ENCODE measurements at regions not wholly inside any gene's neighbourhood (a gene's known extent, or its start where the extent isn't known, plus 50 kb on each side); places are given as distances from the start of the nearest gene placed in this dataset.

- Histone ChIP-seq H3K27ac (no peak overlapping the region), H3K27me3 (no peaks in the 10 kb centered on the region), H3K9me3 (replicated peaks in 1 of 3) (no peaks in the 10 kb centered on the region), H3K36me3 (replicated peaks in 1 of 2) (no peaks in the 10 kb centered on the region), H3K4me1 (replicated peaks in 1 of 2) (no peaks in the 10 kb centered on the region), H3K4me3 (no peak overlapping the region)
- no peak for DNase-seq
- intact Hi-C loops (cut with DNase I): no loop called here
- TF ChIP-seq, protein P1, sequence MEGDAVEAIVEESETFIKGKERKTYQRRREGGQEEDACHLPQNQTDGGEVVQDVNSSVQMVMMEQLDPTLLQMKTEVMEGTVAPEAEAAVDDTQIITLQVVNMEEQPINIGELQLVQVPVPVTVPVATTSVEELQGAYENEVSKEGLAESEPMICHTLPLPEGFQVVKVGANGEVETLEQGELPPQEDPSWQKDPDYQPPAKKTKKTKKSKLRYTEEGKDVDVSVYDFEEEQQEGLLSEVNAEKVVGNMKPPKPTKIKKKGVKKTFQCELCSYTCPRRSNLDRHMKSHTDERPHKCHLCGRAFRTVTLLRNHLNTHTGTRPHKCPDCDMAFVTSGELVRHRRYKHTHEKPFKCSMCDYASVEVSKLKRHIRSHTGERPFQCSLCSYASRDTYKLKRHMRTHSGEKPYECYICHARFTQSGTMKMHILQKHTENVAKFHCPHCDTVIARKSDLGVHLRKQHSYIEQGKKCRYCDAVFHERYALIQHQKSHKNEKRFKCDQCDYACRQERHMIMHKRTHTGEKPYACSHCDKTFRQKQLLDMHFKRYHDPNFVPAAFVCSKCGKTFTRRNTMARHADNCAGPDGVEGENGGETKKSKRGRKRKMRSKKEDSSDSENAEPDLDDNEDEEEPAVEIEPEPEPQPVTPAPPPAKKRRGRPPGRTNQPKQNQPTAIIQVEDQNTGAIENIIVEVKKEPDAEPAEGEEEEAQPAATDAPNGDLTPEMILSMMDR (IDR thresholded peaks at IDR 0.05): no peak
- no peak for TF ChIP-seq POLR2A (IDR thresholded peaks at IDR 0.05)
- WGBS, 4 donors: 35 to 59% (median 42%) methylated on average over 2 of the region's 2 CpGs
Observed at GRCh38 chrX:138157850-138158249, 553.7 kb downstream of the FGF13 start.

GRCh38 chrX:138191998-138192397 is 519.5 kb downstream of the FGF13 start:
- intact Hi-C loops (cut with DNase I): loop anchor here in 1 of 2 donors (10.0 kb wide), 1 partner anchor 553 kb away; no protein-coding TSS in a partner anchor
- Histone ChIP-seq H3K9me3 (replicated peaks in 1 of 3) (no peaks in the 10 kb centered on the region), H3K36me3 (replicated peaks in 1 of 2) (no peaks in the 10 kb centered on the region), H3K27me3 (peaks cover 4% of the 10 kb centered on the region), H3K27ac (no peak overlapping the region), H3K4me3 (no peak overlapping the region), H3K4me1 (replicated peaks in 1 of 2) (no peaks in the 10 kb centered on the region)
- WGBS, 4 donors: 0 to 7% (median 2%) methylated on average over 1 of the region's 1 CpG
- TF ChIP-seq, protein P1 (IDR thresholded peaks at IDR 0.05): peak in 2 of 6 experiments; percentile 21 to 43
- no peak for TF ChIP-seq POLR2A (IDR thresholded peaks at IDR 0.05)
- DNase-seq: peak in 5 of 7 donors; percentile 1 to 46 (median 20)

- Histone ChIP-seq H3K9me3 (replicated peaks in 1 of 3) (no peaks in the 10 kb centered on the region), H3K36me3 (replicated peaks in 1 of 2) (no peaks in the 10 kb centered on the region), H3K4me3 (no peak overlapping the region), H3K4me1 (replicated peaks in 1 of 2) (no peaks in the 10 kb centered on the region), H3K27ac (no peak overlapping the region), H3K27me3 (no peaks in the 10 kb centered on the region)
- no peak for DNase-seq
- TF ChIP-seq POLR2A (IDR thresholded peaks at IDR 0.05): no peak
- TF ChIP-seq, protein P1 (IDR thresholded peaks at IDR 0.05): no peak
- WGBS, 4 donors: 23 to 80% (median 50%) methylated on average over 1 to 2 of the region's 2 CpGs
- intact Hi-C loops (cut with DNase I): no loop called here
Observed at GRCh38 chrX:138229718-138230117, 481.8 kb downstream of the FGF13 start.

DNA sequence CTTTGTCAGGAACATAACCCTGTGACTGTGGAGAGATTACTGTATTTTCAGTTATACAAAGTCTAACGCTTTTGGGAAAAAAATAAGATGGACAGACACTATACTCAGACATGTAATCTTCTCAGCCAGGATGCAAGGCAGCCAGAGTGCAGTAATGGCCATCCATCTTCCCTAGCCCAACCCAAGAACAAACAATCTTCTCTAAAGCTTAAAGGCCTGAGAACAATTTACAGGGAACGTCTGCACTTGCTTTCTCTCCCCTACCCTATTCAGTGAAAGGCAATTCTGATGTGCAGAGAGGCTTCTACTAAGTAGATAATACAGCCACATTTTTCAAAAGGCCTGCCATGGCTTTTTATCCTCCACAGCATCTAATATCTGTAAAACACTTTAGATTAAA is 471.3 kb downstream of the FGF13 start:
- 17 to 40% (median 28%) methylated on average over 2 of the region's 2 CpGs for WGBS, 4 donors
- no peaks in the 10 kb centered on the region for H3K9me3 ChIP-seq (replicated peaks in 1 of 3)

More for the DNA sequence above, 471.3 kb downstream of the FGF13 start:
- no peaks in the 10 kb centered on the region for H3K4me1 ChIP-seq (replicated peaks in 1 of 2)
- no peaks in the 10 kb centered on the region for H3K27me3 ChIP-seq
- TF ChIP-seq, protein P1 (IDR thresholded peaks at IDR 0.05): no peak
- TF ChIP-seq POLR2A (IDR thresholded peaks at IDR 0.05): no peak
- intact Hi-C loops (cut with DNase I): no loop called here
- no peak overlapping the region for H3K27ac ChIP-seq
- no peak overlapping the region for H3K4me3 ChIP-seq
- H3K36me3 ChIP-seq (replicated peaks in 1 of 2): no peaks in the 10 kb centered on the region
- DNase-seq: no peak
